GM19043 (cell line): ENCODE measurements at regions not wholly inside any gene's neighbourhood (a gene's known extent, or its start where the extent isn't known, plus 50 kb on each side); places are given as distances from the start of the nearest gene placed in this dataset.
"Not testable (repeated sequence)": the region's sequence is repeated elsewhere in the genome, so short reads cannot be mapped to it uniquely, and the experiment has no call there.

ENCODE experiments used
- ATAC-seq: cut with Tn5 transposase; IDR thresholded peaks from one replicate; pipeline ENCODE4 v1.9.1; 2021; ENCODE audit warnings: low read depth; ENCODE audit not compliant: unreplicated experiment

DNA sequence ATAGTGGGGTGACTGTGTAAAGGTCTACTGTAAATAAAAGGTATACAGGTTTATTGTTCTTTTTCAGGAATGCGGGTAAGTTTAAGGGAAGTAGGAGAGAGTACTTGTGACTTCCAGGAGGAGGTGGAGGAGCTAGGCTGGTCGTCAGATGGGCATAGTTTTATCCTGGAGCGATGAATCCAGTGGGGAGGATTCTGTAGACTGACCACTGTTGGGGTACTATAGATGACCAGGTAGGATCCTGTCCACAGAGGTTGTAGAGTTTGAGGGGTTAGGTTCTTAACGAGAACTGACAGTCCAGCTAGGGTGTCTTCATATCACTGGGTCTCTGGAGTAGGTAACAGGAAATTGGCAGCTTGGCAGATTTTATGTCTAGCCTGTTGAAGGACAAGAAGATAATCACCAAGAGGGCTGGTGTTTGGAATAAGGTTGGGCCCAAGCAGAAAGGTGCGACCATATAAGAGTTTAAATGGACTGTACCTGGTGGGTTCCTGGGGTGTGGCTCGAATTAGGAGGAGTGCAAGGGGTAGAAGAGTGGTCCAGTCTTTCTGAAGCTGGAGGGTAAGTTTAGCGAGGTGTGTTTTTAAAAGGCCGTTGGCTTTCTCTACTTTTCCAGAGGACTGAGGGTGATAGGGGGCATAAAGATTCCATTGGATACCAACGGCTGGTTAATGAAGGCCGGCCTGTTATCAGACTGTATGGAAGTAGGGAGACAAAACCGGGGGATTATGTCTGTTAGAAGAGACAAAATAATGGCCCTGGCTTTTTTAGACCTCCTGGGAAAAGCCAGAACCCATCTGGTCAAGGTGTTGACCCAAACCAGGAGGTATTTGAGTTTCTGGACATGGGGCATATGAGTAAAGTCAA lies 751.3 kb upstream of the ADGRB3 start:
- no peak for ATAC-seq

DNA sequence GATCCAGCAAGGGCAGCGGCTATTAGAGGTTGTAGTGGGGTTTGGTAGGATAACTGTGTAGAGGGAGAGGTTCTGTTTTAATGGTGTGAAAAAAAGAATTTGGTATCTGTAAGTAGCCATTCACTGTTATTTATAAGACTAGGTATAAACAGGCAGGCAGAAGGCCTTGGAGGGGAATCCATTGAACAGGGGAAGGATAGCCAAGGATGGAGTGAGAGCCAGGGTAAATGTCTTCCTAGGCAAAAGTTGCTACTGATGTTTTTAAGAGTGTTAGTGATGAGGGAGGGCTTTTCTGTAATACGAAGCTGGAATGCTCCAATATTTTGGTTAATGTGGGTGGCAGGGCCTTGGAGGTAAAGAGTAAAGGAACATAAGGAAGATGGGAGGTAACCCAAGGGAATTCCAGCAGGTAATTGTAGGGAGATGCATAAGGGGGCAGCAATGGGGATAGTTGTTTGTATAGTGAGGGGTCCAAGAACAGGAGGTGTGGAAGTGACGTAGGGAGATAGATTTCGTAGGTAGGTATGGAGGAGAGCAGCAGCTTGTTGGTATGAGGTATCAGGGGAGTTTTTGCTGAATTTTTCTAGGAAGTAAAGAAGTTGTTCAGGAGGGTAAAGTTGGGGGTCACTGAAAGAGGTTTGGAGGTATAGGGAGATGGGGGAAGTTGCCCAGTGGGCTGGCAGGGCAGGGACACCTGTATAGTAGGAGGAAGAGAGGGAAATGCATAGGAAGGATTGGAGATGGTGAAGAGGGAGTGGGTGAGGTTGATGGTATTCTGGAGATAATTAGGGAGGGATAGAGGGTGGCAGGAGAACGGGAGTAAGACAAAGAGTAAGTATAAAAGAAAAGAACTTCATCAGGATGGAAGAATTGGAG lies 752.4 kb upstream of the ADGRB3 start:
- no peak for ATAC-seq

DNA sequence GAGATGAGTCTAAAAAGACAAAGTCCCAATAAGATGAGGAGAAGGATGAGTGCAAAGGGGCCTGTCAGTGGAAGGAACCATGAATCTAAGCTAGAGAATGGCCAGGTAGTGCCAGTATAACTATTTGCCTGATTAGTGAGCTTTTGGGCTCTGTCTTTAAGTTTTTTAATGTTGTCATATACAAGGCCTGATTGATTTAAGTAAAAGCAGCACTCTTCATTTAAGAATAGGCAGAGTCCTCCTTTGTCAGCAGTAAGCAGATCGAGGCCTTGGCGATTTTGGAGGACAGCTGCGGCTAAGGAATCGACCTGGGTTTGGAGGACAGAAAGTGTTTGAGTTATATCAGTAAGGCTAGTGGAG lies 753.4 kb upstream of the ADGRB3 start:
- ATAC-seq = no peak

DNA sequence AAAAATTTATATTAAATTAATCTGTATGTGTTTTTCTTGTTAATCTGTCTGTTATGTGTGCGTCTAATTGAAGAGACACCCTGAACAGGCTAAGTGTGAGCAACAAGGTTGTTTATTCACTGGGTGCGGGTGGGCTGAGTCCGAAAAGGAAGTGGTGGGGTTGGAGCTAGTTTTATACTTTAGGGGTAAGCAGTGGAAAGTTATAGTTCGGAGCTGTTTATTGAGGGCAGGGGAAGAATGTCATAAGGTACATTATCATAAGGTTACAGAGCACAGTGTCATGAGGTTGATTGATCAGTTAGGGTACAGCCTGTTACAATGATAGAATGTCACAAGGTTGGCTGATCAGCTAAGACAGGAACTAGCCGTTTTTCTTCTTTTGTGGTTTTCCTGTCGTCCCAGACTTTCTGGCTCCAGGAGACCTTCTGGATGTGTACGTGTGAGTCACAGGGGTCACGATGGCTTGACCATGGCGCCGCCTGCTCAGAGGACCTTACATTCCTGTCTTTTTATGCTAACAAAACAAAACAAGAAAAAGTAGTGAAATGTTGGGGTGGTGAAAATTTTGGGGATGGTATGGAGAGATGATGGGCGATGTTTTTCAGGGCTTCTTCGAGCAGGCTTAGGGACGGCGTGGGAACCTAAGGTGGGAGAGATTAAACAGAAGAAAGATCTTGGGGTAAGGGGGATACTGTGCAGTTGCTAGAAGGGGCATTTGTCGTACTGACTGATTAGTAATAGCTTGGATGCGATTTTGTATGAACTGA lies 754.0 kb upstream of the ADGRB3 start:
- ATAC-seq = no peak

DNA sequence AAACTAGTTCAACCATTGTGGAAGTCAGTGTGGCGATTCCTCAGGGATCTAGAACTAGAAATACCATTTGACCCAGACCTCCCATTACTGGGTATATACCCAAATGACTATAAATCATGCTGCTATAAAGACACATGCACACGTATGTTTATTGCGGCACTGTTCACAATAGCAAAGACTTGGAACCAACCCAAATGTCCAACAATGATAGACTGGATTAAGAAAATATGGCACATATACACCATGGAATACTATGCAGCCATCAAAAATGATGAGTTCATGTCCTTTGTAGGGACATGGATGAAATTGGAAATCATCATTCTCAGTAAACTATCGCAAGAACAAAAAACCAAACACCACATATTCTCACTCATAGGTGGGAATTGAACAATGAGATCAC lies 754.7 kb upstream of the ADGRB3 start:
- ATAC-seq = not testable (repeated sequence)

DNA sequence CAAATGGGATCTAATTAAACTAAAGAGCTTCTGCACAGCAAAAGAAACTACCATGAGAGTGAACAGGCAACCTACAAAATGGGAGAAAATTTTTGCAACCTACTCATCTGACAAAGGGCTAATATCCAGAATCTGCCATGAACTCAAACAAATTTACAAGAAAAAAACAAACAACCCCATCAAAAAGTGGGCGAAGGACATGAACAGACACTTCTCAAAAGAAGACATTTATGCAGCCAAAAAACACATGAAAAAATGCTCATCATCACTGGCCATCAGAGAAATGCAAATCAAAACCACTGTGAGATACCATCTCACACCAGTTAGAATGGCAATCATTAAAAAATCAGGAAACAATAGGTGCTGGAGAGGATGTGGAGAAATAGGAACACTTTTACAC lies 755.2 kb upstream of the ADGRB3 start:
- ATAC-seq = not testable (repeated sequence)

DNA sequence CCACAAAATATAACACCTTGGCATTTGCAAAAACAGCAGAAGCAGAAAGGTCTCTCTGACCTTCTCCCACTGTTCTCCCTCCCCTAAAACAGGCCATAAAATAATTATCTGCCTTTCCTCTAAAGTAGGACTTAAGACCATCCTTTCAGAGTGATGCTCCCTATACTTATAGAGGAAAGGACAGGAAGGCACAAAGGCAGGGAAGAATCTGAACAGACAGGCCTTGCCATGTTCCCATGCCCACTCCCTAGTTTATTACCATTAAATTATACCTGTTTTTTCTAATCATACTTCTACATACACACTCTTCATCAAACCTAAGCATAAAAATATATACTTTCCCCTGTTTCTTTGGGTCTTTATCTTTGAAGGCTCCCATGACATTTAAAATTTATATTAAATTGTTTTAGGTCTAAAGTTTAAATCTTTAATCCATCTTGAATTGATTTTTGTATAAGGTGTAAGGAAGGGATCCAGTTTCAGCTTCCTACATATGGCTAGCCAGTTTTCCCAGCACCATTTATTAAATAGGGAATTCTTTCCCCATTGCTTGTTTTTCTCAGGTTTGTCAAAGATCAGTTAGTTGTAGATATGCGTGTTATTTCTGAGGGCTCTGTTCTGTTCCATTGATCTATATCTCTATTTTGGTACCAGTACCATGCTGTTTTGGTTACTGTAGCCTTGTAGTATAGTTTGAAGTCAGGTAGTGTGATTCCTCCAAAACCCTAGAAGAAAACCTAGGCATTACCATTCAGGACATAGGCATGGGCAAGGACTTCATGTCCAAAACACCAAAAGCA lies 755.8 kb upstream of the ADGRB3 start:
- not testable (repeated sequence) for ATAC-seq

DNA sequence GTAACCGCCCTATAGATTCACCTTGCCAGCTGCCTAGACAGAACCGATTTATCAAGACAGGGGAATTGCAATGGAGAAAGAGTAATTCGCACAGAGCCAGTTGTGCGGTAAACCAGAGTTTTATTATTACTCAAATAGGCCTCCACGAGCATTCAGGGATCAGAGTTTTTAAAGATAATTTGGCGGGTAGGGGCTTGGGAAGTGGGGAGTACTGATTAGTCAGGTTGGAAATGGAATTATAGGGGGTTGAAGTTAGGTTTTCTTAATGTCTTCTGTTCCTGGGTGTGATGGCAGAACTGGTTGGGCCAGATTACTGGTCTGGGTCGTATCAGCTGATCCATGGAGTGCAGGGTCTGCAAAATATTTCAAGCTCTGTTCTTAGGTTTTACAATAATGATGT lies 756.9 kb upstream of the ADGRB3 start:
- ATAC-seq = not testable (repeated sequence)

DNA sequence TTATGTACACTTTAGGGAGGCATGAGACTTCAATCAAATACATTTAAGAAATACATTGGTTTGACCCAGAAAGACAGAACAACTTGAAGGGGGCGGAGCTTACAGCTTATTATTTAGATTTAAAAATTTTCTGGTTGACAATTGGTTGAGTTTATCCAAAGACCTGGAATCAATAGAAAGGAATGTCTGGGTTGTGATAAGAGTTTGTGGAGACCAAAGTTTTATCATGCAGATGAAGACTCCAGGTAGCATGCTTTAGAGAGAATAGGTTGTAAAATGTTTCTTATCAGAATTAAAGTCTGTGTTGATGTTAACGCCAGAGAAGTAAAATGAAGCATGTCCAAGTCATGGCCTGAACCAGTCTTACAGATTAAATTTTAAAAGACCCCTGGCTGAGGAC lies 757.8 kb upstream of the ADGRB3 start:
- ATAC-seq = no peak

DNA sequence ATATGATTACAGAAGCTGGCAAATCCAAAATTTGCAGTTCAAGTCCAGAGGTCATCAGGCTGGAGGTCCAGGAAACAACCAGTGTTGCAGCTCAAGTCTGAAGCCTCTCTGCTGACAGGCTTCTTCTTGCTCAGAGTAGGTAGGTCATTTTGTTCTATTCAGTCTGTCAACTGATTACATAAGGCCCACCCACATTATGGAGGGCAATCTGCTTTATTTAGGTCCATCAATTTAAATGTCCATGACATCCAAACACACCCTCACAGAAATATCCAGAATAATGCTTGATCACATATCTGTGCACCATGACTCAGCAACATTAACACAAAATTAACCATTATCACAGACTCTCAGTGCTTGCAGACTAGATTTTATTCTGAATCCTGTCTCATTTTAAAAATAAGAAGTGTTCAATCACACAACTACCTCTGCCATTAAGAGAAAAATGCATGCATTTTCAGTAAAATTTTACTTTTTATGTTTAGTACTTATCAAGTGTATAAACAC lies 759.2 kb upstream of the ADGRB3 start:
- no peak for ATAC-seq

DNA sequence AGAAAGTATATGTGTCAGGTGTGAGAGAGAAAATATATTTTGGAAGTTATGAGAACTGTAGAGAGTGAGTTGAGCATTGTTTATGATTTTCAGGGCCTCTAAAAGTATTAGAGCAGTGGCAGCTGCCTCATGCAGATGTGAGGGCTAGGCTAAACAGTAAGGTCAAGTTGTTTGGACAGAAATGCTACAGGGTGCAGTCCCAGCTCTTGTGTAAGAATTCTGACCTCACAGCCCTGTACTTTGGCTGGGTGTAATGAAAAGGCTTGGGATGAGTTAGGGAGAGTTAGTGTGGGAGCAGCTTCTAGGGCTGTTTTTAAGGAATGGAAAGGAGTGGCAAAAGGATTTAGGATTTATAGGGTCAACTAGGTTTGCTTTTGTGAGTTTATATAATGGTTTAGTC lies 764.8 kb upstream of the ADGRB3 start:
- ATAC-seq = no peak

DNA sequence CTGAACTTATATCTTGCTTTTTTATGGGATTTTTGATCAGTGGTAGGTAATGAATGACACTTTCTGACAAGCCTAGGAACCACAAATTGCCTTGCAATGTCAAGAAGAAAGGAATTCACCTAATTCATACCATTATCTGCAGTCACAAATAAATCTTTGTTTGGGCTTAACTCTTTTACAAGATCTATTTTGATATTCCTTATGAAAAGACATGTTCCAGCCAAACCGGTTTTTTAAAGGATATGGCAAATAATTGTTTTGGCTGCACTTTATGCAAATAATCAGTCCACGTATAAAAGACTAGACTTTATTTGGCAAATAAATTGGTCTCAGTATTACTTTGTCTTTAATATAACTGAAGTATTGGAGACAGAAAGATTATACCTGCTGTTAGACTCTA lies 771.7 kb upstream of the ADGRB3 start:
- no peak for ATAC-seq

DNA sequence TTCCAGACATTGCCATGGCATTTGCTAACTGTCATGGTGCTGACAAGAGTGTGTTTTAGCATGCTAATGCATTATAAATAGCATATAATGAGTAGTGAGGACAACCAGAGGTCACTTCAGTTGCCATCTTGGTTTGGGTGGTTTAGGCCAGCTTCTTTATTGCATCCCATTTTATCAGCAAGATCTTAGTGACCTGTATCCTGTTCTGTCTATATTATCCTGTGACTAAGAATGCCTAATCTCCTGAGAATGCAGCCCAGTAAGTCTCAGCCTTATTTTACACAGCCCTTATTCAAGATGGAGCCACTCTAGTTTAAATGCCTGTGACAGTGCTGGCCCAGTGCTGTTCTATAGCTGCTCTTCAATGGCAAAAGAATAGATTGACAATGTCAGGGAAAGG lies 781.0 kb upstream of the ADGRB3 start:
- ATAC-seq = no peak

DNA sequence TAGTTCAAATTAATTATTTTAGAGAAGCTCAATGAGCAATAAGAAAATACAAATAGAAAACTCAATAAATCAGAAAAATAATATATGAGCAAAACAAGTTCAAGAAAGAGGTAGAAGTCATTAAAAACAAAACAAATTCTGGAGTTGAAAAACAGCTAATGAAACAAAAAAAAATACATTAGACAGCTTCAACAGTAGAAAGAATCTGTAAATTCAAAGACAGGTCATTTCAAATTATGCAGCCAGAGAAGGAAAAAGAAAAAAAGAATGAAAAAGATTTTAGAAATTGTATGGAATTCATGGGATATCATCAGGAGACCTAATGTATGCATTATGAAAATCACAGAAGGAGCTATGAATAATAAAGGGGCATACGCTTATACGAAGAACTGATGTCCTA lies 795.3 kb upstream of the ADGRB3 start:
- no peak for ATAC-seq

DNA sequence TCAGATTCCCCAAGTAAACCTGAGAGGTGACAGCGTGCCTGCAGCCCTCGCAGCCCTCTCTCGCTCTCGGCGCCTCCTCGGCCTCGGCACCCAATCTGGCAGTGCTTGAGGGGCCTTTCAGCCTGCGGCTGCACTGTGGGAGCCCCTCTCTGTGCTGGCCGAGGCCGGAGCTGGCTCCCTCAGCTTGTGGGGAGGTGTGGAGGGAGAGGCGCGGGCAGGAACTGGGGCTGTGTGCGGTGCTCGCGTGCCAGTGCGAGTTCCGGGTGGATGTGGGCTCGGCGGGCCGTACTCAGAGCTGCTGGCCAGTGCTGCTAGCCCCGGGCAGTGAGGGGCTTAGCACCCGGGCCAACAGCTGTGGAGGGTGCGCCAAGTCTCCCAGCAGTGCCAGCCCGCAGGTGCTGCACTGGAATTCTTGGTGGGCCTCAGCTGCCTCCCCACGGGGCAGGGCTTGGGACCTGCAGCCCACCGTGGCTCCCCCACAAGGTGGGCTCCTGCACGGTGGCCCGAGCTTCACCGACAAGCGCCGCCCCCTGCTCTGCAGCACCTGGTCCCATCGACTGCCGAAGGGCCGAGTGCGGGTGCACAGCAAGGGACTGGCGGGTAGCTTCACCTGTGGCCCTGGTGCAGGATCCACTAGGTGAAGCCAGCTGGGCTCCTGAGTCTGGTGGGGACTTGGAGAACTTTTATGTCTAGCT lies 809.7 kb upstream of the ADGRB3 start:
- ATAC-seq = no peak

DNA sequence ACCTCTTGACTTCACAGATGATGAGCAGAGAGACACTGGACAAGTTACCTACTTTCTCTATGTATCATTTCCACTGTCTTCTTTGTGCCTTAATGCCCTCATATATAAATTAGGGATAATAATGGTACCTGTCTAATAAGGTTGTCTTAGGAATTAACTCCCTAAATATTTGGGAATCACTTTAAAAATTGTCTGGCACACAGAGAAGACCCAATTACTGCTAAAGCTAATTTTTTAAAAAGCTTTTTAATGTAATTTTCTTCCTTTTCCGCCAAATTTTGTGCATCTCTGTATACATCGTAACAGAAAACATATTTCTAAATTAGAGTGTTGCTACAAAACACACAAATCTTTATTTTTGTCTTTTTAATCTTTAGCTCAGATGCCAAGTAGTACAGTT lies 816.8 kb upstream of the ADGRB3 start:
- no peak for ATAC-seq

DNA sequence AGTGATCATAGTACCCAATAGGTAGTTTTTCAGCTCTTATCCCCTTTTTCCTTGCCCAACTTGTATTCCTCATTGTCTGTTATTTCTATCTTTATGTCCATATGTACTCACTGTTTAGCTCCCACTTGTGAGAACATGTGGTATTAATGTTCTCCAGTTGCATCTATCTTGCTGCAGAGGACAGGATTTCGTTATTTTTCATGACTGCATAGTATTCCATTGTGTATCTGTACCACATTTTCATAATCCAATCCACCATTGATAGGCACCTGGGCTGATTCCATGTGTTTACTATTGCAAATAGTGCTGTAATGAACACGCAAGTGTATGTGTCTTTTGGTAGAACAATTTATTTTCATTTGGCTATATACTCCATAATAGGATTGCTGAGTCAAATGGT lies 819.5 kb upstream of the ADGRB3 start:
- no peak for ATAC-seq

DNA sequence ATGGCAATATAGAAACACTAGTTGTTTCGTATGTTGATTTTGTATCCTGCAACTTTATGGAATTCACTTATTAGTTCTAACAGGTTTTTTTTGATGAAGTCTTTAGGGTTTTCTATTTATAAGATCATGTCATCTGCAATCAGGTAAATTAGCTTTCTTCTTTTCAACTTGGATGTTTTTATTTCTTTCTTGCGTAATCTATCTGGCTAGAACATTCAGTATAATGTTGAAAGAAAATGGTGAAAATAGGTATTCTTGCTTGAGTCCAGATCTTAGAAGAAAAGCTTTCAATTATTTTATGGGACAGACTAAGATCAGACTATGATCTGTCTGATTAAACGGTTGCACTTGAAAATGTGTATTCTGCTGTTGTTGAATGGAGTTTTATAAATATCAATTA lies 820.8 kb upstream of the ADGRB3 start:
- no peak for ATAC-seq

DNA sequence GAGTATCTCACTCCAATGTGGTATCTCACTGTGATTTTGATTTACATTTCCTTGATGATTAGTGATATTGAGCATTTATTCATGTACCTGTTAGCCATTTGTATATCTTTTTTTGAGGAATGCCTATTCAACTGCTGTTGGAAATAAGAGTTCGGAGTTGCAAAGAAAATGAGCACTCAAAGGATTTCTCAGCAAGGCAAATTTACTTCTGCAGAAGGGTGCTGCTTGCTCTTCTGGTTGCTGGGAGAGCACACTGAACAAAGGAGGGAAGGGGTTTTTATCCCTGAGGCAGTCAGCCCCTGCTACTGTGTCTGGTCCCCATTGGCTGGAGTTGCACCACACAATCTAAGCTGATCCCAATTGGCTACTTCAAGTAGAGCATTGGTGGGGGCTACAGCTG lies 822.4 kb upstream of the ADGRB3 start:
- ATAC-seq = no peak

DNA sequence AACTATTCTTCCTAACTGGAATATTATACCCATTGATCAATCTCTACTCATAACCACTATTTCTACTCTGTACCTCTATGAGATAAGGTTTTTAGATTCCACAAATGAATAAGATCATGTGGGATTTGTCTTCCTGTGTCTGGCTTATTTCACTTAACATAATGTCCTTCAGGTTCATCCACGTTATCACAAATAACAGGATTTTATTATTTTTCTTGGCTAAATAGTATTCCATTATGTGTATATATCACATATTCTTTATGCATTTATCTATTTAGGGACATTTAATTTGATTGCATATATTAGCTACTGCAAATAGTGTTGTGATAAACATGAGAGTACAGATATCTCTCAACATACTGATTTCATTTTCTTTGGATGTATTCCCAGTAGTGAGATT lies 823.0 kb upstream of the ADGRB3 start:
- ATAC-seq = no peak
